ENCODE measurements at regions not wholly inside any gene's neighbourhood (a gene's known extent, or its start where the extent isn't known, plus 50 kb on each side); places are given as distances from the start of the nearest gene placed in this dataset.

DNA sequence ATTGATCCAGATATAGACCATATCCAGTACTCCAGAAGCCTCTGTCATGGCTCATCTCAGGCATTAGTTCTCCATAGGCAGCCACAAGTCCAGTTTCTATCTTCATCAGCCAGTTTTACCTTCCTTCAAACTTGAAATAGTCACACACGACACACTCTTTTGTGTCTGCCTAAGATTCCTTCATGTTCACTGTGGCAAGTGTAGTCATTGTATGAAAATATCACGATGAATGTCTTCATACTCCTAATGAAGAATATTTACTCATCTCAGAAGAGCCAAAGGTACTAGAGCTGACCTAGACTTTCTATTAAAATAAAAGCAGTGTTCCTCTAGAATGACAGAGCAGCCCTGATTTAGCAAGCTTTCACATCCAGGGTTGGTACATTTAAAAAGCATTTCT, 230.7 kb downstream of the SNX13 start:
- H3K9me3 ChIP-seq (ENCODE audit: control insufficient read depth in 2 of 2, low read length in 2 of 2): no peaks in the 10 kb centered on the region
- no peak overlapping the region for H3K4me3 ChIP-seq (ENCODE audit: low read length in 2 of 2)
- H3K9ac ChIP-seq (ENCODE audit: low read length in 2 of 2): no peak overlapping the region
- H3K27ac ChIP-seq (ENCODE audit: low read length): no peak overlapping the region
- no peaks in the 10 kb centered on the region for H3K27me3 ChIP-seq (ENCODE audit: control insufficient read depth in 1 of 2, insufficient read depth in 2 of 2, low read length in 2 of 2)
- H3K4me1 ChIP-seq (ENCODE audit: control insufficient read depth, insufficient read depth, low read length): no peaks in the 10 kb centered on the region
- H3K36me3 ChIP-seq (ENCODE audit: control insufficient read depth in 2 of 2, insufficient read depth in 2 of 2, low read length in 2 of 2): no peaks in the 10 kb centered on the region

DNA sequence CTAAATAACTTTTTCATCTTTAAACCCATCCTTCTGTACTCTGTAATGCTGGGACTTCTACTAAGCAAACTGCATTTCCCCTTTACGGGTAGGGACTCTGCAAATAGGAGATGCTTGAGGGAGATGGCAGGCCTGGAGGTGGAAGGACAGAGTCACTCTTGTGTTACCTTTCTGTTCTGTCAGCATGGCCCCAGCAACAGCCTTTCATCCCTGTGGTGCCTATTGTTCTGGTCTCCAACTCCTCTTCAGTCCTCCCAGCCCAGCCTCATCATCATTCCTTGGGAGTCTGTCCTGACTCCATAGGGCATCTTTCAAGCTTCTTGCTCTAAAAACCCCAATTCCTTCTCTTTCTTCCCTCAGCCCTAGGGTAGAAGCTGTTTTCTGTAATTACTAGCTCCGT, 230.0 kb downstream of the SNX13 start:
- Histone ChIP-seq H3K4me1 (ENCODE audit: control insufficient read depth, insufficient read depth, low read length) (no peaks in the 10 kb centered on the region), H3K9me3 (ENCODE audit: control insufficient read depth in 2 of 2, low read length in 2 of 2) (no peaks in the 10 kb centered on the region), H3K36me3 (ENCODE audit: control insufficient read depth in 2 of 2, insufficient read depth in 2 of 2, low read length in 2 of 2) (no peaks in the 10 kb centered on the region), H3K4me3 (ENCODE audit: low read length in 2 of 2) (no peak overlapping the region), H3K27ac (ENCODE audit: low read length) (no peak overlapping the region), H3K27me3 (ENCODE audit: control insufficient read depth in 1 of 2, insufficient read depth in 2 of 2, low read length in 2 of 2) (no peaks in the 10 kb centered on the region), H3K9ac (ENCODE audit: low read length in 2 of 2) (no peak overlapping the region)

DNA sequence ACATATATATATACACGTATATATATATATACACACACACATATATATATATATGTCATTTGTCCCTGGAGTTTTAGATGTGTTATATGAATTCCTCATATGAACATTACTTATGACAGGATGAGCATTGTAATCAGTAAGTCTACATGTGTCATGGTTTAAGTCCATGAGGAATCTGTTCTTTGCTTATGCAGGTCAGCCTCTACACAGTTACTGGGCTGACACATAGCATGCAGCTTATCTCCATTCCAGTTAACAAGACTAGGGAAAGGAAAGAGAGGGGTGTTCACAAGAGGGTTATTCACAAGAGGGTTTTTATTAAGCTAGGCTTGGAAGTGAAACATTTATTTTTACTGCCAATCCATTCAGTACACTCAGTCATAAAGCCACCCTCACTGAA, 226.7 kb downstream of the SNX13 start:
- H3K27ac ChIP-seq (ENCODE audit: low read length): no peak overlapping the region
- H3K9me3 ChIP-seq (ENCODE audit: control insufficient read depth in 2 of 2, low read length in 2 of 2): no peaks in the 10 kb centered on the region
- H3K36me3 ChIP-seq (ENCODE audit: control insufficient read depth in 2 of 2, insufficient read depth in 2 of 2, low read length in 2 of 2): no peaks in the 10 kb centered on the region
- H3K27me3 ChIP-seq (ENCODE audit: control insufficient read depth in 1 of 2, insufficient read depth in 2 of 2, low read length in 2 of 2): no peaks in the 10 kb centered on the region
- H3K4me1 ChIP-seq (ENCODE audit: control insufficient read depth, insufficient read depth, low read length): no peaks in the 10 kb centered on the region
- H3K4me3 ChIP-seq (ENCODE audit: low read length in 2 of 2): no peak overlapping the region
- no peak overlapping the region for H3K9ac ChIP-seq (ENCODE audit: low read length in 2 of 2)

DNA sequence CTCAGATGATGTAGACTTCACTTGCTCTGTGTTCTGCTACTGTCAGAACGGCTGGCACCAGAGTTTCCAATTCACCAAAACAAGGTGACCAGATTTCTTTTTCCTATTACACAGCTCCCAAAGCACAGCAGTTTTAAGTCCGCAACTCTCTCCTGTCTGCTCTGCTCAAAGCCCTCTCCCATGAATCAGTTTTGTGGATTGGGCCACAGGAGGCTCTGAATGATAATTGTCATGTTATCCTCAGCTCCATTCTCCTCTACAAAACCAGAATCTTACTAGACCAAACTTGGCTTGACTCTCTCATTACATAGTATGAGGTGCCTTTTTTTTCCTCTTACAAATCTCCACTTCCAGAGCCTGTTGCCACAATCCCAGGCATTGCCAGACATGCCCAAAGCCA, 223.5 kb downstream of the SNX13 start:
- Histone ChIP-seq H3K4me1 (ENCODE audit: control insufficient read depth, insufficient read depth, low read length) (no peaks in the 10 kb centered on the region), H3K36me3 (ENCODE audit: control insufficient read depth in 2 of 2, insufficient read depth in 2 of 2, low read length in 2 of 2) (no peaks in the 10 kb centered on the region), H3K4me3 (ENCODE audit: low read length in 2 of 2) (no peak overlapping the region), H3K27ac (ENCODE audit: low read length) (no peak overlapping the region), H3K9me3 (ENCODE audit: control insufficient read depth in 2 of 2, low read length in 2 of 2) (no peaks in the 10 kb centered on the region), H3K9ac (ENCODE audit: low read length in 2 of 2) (no peak overlapping the region), H3K27me3 (ENCODE audit: control insufficient read depth in 1 of 2, insufficient read depth in 2 of 2, low read length in 2 of 2) (no peaks in the 10 kb centered on the region)

DNA sequence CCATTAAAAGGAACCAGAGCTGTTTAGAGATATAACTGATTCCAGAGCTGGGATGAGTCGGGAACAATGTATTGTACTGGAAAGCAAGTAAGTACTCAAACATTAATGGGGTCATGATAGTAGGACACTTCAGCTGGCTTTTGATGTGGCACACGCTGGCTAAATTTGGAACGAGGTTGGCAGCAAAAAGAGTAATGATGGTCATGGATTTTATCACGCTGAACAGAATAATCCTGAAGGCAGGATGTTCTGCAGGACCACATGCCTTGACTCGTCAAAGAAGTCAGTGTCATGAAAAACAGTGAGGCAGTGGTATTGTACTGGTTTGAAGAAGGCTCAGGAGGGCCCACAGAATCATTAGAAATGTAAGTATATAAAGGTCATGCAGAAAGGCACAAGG, 220.3 kb downstream of the SNX13 start:
- no peak overlapping the region for H3K9ac ChIP-seq (ENCODE audit: low read length in 2 of 2)
- no peaks in the 10 kb centered on the region for H3K4me1 ChIP-seq (ENCODE audit: control insufficient read depth, insufficient read depth, low read length)
- no peaks in the 10 kb centered on the region for H3K9me3 ChIP-seq (ENCODE audit: control insufficient read depth in 2 of 2, low read length in 2 of 2)
- H3K36me3 ChIP-seq (ENCODE audit: control insufficient read depth in 2 of 2, insufficient read depth in 2 of 2, low read length in 2 of 2): no peaks in the 10 kb centered on the region
- H3K27me3 ChIP-seq (ENCODE audit: control insufficient read depth in 1 of 2, insufficient read depth in 2 of 2, low read length in 2 of 2): no peaks in the 10 kb centered on the region
- H3K4me3 ChIP-seq (ENCODE audit: low read length in 2 of 2): no peak overlapping the region
- H3K27ac ChIP-seq (ENCODE audit: low read length): no peak overlapping the region

DNA sequence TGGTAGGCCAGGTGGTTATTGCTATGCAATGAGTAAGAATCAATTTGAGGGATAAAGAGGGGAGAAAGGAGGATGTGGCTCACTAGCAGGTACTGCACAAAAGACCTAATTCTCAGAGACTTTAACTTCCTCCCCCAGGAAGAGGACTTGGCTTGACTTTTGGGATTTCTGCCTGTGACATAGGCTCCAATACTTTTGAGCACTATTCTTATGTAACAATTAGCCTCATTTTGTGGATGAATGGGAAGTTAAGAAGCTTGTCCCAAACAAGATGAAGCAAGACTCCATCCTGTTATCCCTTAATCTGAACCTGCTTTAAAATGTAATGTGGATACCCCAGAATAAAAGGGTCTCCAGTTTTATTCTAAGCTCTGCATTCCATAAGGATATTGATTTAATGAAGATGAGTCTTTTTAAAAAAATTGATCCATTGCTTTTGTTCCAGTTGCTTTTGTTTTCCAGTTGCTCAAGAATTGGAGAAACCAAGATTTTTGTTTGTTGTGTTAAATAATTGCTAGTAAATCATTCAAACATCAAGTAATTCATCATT, 218.5 kb downstream of the SNX13 start:
- H3K4me3 ChIP-seq (ENCODE audit: low read length in 2 of 2): no peak overlapping the region
- H3K27me3 ChIP-seq (ENCODE audit: control insufficient read depth in 1 of 2, insufficient read depth in 2 of 2, low read length in 2 of 2): no peaks in the 10 kb centered on the region
- no peaks in the 10 kb centered on the region for H3K36me3 ChIP-seq (ENCODE audit: control insufficient read depth in 2 of 2, insufficient read depth in 2 of 2, low read length in 2 of 2)
- no peak overlapping the region for H3K9ac ChIP-seq (ENCODE audit: low read length in 2 of 2)
- H3K27ac ChIP-seq (ENCODE audit: low read length): no peak overlapping the region
- no peaks in the 10 kb centered on the region for H3K9me3 ChIP-seq (ENCODE audit: control insufficient read depth in 2 of 2, low read length in 2 of 2)
- no peaks in the 10 kb centered on the region for H3K4me1 ChIP-seq (ENCODE audit: control insufficient read depth, insufficient read depth, low read length)

DNA sequence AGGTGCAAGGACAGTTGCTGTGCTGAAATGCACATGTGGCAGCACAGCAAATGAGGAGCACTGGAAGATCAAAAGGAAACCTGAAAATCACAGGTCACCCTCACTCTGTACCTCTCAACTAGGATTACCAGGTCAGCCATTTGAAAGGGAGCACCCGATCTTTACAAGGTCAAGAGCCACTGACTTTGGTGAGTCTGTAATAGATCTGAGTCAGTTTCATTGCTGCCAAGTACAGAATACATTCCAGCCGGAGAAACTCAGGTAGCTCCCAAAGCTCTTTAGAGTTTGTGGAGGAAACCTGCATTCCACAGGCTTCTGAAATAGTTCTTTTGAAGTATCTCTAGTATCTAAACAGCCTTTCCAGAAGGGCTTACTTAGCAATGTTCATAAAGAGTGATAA, 217.5 kb downstream of the SNX13 start:
- no peak overlapping the region for H3K27ac ChIP-seq (ENCODE audit: low read length)
- no peaks in the 10 kb centered on the region for H3K9me3 ChIP-seq (ENCODE audit: control insufficient read depth in 2 of 2, low read length in 2 of 2)
- no peaks in the 10 kb centered on the region for H3K4me1 ChIP-seq (ENCODE audit: control insufficient read depth, insufficient read depth, low read length)
- H3K9ac ChIP-seq (ENCODE audit: low read length in 2 of 2): no peak overlapping the region
- no peaks in the 10 kb centered on the region for H3K27me3 ChIP-seq (ENCODE audit: control insufficient read depth in 1 of 2, insufficient read depth in 2 of 2, low read length in 2 of 2)
- H3K36me3 ChIP-seq (ENCODE audit: control insufficient read depth in 2 of 2, insufficient read depth in 2 of 2, low read length in 2 of 2): no peaks in the 10 kb centered on the region
- no peak overlapping the region for H3K4me3 ChIP-seq (ENCODE audit: low read length in 2 of 2)

DNA sequence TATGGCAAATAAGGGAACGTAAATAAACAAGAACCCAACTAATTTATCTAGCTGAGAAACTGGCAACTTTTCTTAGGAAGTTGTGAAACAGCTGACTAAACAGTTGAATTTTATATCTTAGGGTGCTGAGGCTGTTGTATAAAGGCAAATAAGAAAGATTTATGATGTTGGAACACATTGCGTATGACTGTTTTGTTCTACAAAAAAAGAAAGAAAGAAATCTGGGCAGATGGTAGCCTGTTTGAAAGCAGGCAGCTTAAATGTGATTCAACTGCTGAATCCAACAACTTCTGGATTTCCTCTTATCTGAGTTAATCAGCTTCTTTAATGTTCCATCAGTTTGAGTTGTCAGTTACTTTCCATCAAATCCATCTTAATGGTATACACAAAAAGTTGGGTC, 214.5 kb downstream of the SNX13 start:
- Histone ChIP-seq H3K9ac (ENCODE audit: low read length in 2 of 2) (no peak overlapping the region), H3K4me1 (ENCODE audit: control insufficient read depth, insufficient read depth, low read length) (no peaks in the 10 kb centered on the region), H3K27me3 (ENCODE audit: control insufficient read depth in 1 of 2, insufficient read depth in 2 of 2, low read length in 2 of 2) (no peaks in the 10 kb centered on the region), H3K9me3 (ENCODE audit: control insufficient read depth in 2 of 2, low read length in 2 of 2) (no peaks in the 10 kb centered on the region), H3K4me3 (ENCODE audit: low read length in 2 of 2) (no peak overlapping the region), H3K36me3 (ENCODE audit: control insufficient read depth in 2 of 2, insufficient read depth in 2 of 2, low read length in 2 of 2) (no peaks in the 10 kb centered on the region), H3K27ac (ENCODE audit: low read length) (no peak overlapping the region)

DNA sequence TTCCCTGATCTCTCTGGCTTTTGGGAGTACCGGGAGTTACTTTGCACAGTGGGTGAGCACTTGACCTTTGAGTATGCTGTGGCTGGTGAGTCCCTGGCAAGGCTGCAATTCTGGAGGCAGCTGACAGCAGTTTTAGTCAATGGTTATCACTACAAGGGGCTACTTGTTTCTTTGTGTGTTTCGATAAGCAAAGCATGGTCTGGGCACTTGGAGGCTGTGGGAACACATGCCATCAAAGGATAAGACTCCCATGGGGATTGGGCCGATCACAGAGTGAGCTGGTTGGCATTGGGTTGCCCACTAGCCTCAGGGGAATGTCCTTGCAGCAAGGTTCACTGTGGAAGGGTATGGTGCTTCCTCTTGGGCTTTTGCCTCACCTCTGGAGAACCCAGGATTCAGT, 208.2 kb downstream of the SNX13 start:
- Histone ChIP-seq H3K4me1 (ENCODE audit: control insufficient read depth, insufficient read depth, low read length) (no peaks in the 10 kb centered on the region), H3K9ac (ENCODE audit: low read length in 2 of 2) (no peak overlapping the region), H3K9me3 (ENCODE audit: control insufficient read depth in 2 of 2, low read length in 2 of 2) (peaks cover 3% of the 10 kb centered on the region in 2 donors), H3K36me3 (ENCODE audit: control insufficient read depth in 2 of 2, insufficient read depth in 2 of 2, low read length in 2 of 2) (no peaks in the 10 kb centered on the region), H3K27me3 (ENCODE audit: control insufficient read depth in 1 of 2, insufficient read depth in 2 of 2, low read length in 2 of 2) (no peaks in the 10 kb centered on the region), H3K4me3 (ENCODE audit: low read length in 2 of 2) (no peak overlapping the region), H3K27ac (ENCODE audit: low read length) (no peak overlapping the region)
